ENCODE measurements at regions not wholly inside any gene's neighbourhood (a gene's known extent, or its start where the extent isn't known, plus 50 kb on each side); places are given as distances from the start of the nearest gene placed in this dataset.

DNA sequence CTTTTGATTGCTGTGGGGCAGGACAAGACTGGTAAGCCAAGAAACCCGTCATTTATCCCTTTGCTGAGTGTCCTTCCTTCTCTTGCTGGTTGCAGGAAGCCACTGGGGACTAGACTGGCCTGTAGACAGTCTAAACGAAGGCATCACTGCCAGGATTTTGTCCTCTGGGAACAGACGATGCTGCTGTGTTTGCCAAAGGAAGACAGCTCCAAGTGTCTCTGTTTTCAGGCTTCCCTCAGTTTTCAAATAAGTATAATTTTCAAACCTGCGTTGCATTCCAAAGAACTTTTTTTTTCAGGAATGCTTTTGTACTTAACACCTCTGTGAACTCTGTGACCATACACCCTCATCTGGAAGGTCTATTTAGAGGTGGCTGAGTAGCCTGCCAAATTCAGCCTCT, 269.4 kb downstream of the HLX start:
- TF ChIP-seq MXI1 (IDR thresholded peaks at IDR 0.05; ENCODE audit: low read depth, low read length) (no peak), RAD21 (IDR thresholded peaks at IDR 0.05; ENCODE audit: low read length) (no peak)
- Histone ChIP-seq H4K20me1 (ENCODE audit: insufficient read depth) (no peaks in the 10 kb centered on the region), H3K27ac (ENCODE audit: low read depth in 2 of 2, low read length in 1 of 2) (no peak overlapping the region), H3K9me3 (no peaks in the 10 kb centered on the region), H3K79me2 (ENCODE audit: insufficient read depth) (no peaks in the 10 kb centered on the region), H3K9ac (no peak overlapping the region), H3K9me2 (no peaks in the 10 kb centered on the region), H3K4me2 (no peak overlapping the region), H3K4me3 (ENCODE audit: low read depth in 2 of 2, low read length in 1 of 2) (no peak overlapping the region), H3K36me3 (replicated peaks in 1 of 2; ENCODE audit: control insufficient read depth in 1 of 2, insufficient read depth in 2 of 2, low read length in 1 of 2) (no peaks in the 10 kb centered on the region), H2AFZ (ENCODE audit: low read depth) (no peak overlapping the region), H3F3A (replicated peaks; ENCODE audit: insufficient read depth) (no peaks in the 10 kb centered on the region), H3K4me1 (ENCODE audit: control insufficient read depth in 1 of 2, insufficient read depth in 2 of 2, low read depth in 1 of 2, low read length in 1 of 2) (no peaks in the 10 kb centered on the region), H3K27me3 (ENCODE audit: insufficient read depth) (no peaks in the 10 kb centered on the region)
- ChIA-PET CTCF (no interaction called here), POLR2A (no interaction called here)
- DNase-seq: no peak
- WGBS (ENCODE audit: low lambda C conversion rate): 85% methylated on average over 4 of the region's 4 CpGs

GRCh38 chr1:221149111-221149510, 269.9 kb downstream of the HLX start:
- Histone ChIP-seq H4K20me1 (ENCODE audit: insufficient read depth) (no peaks in the 10 kb centered on the region), H2AFZ (ENCODE audit: low read depth) (no peak overlapping the region), H3F3A (replicated peaks; ENCODE audit: insufficient read depth) (no peaks in the 10 kb centered on the region), H3K4me1 (ENCODE audit: control insufficient read depth in 1 of 2, insufficient read depth in 2 of 2, low read depth in 1 of 2, low read length in 1 of 2) (no peaks in the 10 kb centered on the region), H3K9ac (no peak overlapping the region), H3K27ac (ENCODE audit: low read depth in 2 of 2, low read length in 1 of 2) (no peak overlapping the region), H3K9me3 (no peaks in the 10 kb centered on the region), H3K4me3 (ENCODE audit: low read depth in 2 of 2, low read length in 1 of 2) (no peak overlapping the region), H3K79me2 (ENCODE audit: insufficient read depth) (no peaks in the 10 kb centered on the region), H3K36me3 (replicated peaks in 1 of 2; ENCODE audit: control insufficient read depth in 1 of 2, insufficient read depth in 2 of 2, low read length in 1 of 2) (no peaks in the 10 kb centered on the region), H3K9me2 (no peaks in the 10 kb centered on the region), H3K4me2 (no peak overlapping the region), H3K27me3 (ENCODE audit: insufficient read depth) (no peaks in the 10 kb centered on the region)
- 73% methylated on average over 4 of the region's 4 CpGs for WGBS (ENCODE audit: low lambda C conversion rate)
- DNase-seq: no peak
- no peak for TF ChIP-seq EP300 (IDR thresholded peaks at IDR 0.05; ENCODE audit: borderline replicate concordance in 1 of 2, low read depth in 1 of 2, low read length in 1 of 2)
- no peak for TF ChIP-seq SIN3A (IDR thresholded peaks at IDR 0.05; ENCODE audit: borderline replicate concordance, low read depth, low read length)
- no peak for TF ChIP-seq EZH2phosphoT487 (IDR thresholded peaks at IDR 0.05; ENCODE audit: borderline replicate concordance, low read depth)
- TF ChIP-seq RFX5 (IDR thresholded peaks at IDR 0.05; ENCODE audit: low read length): no peak
- no peak for TF ChIP-seq GABPA (IDR thresholded peaks at IDR 0.05; ENCODE audit: low read depth)
- no peak for TF ChIP-seq MAX (IDR thresholded peaks at IDR 0.05; ENCODE audit: low read depth)
- no peak for TF ChIP-seq ZBTB33 (IDR thresholded peaks at IDR 0.05; ENCODE audit: borderline replicate concordance, low read depth)
- no peak for TF ChIP-seq ELF1 (IDR thresholded peaks at IDR 0.05)
- POLR2A ChIA-PET: no interaction called here
- CTCF ChIA-PET: interaction anchor here (1.1 kb wide), 1 partner anchor 15 kb away, joined by 3 read pairs; no protein-coding TSS in a partner anchor

DNA sequence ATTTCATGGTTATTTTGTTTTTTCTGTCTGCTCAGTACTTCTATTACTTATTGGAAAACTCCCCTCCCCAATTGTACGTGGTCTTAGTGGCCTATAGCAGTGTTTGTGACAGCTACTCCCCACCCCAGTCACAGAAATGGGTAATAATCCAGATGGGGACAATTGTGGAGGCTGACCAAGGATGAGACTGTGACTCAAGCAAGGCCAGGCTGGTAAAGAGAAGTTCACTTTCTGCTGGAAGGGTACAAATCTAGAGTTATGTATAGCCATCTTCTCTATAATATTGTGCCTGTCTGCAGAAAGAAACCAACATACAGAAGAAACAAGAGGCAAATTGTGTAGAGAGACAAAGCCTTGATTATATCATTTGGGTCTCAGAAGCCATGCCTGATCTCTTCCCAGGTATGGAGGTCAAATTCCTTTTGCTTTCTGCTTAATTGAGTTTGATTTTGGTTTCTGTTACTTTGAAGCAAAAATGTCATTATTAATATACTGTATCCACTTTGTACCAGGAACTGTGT, 270.4 kb downstream of the HLX start:
- Histone ChIP-seq H3K27me3 (ENCODE audit: insufficient read depth) (no peaks in the 10 kb centered on the region), H3K79me2 (ENCODE audit: insufficient read depth) (no peaks in the 10 kb centered on the region), H3K4me3 (ENCODE audit: low read depth in 2 of 2, low read length in 1 of 2) (no peak overlapping the region), H4K20me1 (ENCODE audit: insufficient read depth) (no peaks in the 10 kb centered on the region), H3K36me3 (replicated peaks in 1 of 2; ENCODE audit: control insufficient read depth in 1 of 2, insufficient read depth in 2 of 2, low read length in 1 of 2) (no peaks in the 10 kb centered on the region), H3K4me1 (ENCODE audit: control insufficient read depth in 1 of 2, insufficient read depth in 2 of 2, low read depth in 1 of 2, low read length in 1 of 2) (no peaks in the 10 kb centered on the region), H3F3A (replicated peaks; ENCODE audit: insufficient read depth) (no peaks in the 10 kb centered on the region), H3K4me2 (no peak overlapping the region), H3K9me2 (no peaks in the 10 kb centered on the region), H2AFZ (ENCODE audit: low read depth) (no peak overlapping the region), H3K9ac (no peak overlapping the region), H3K27ac (ENCODE audit: low read depth in 2 of 2, low read length in 1 of 2) (no peak overlapping the region), H3K9me3 (no peaks in the 10 kb centered on the region)
- no peak for TF ChIP-seq MXI1 (IDR thresholded peaks at IDR 0.05; ENCODE audit: low read depth, low read length)
- no peak for TF ChIP-seq EP300 (IDR thresholded peaks at IDR 0.05; ENCODE audit: borderline replicate concordance in 1 of 2, low read depth in 1 of 2, low read length in 1 of 2)
- no peak for TF ChIP-seq SIN3A (IDR thresholded peaks at IDR 0.05; ENCODE audit: borderline replicate concordance, low read depth, low read length)
- POLR2A ChIA-PET: no interaction called here
- no peak for DNase-seq
- WGBS (ENCODE audit: low lambda C conversion rate): 57% methylated on average over 1 of the region's 1 CpG
- CTCF ChIA-PET: interaction anchor here (1.1 kb wide), 1 partner anchor 15 kb away, joined by 3 read pairs; no protein-coding TSS in a partner anchor
